OCI-LY1 (cell line): ENCODE measurements at regions not wholly inside any gene's neighbourhood (a gene's known extent, or its start where the extent isn't known, plus 50 kb on each side); places are given as distances from the start of the nearest gene placed in this dataset.

Experiments used
- CTCF ChIP-seq: fragments of 200-600 bp; sonication (generic), shearing (Covaris generic); IDR thresholded peaks from 2 replicates; pipeline ENCODE4 v1.5.1; 2017; ENCODE audit warnings: mild to moderate bottlenecking, antibody characterized with exemption, low read length, moderate library complexity, mixed read lengths
- EZH2 ChIP-seq: fragments of 200-600 bp; sonication (generic), shearing (Covaris generic); IDR thresholded peaks from 2 replicates; pipeline ENCODE4 v1.8.0; 2017; ENCODE audit warnings: borderline replicate concordance, mixed run types, mild to moderate bottlenecking, antibody characterized with exemption, low read length, moderate library complexity, mixed read lengths

GRCh38 chr14:51354846-51355245, 114.8 kb downstream of the TMX1 start:
- no peak for TF ChIP-seq CTCF
- no peak for TF ChIP-seq EZH2
